Stimulated activated CD8-positive, alpha-beta memory T cell treated with anti-CD3 and anti-CD28 coated beads, Interleukin-2, amount 100 ng/mL, for 1 hour (primary cell): ENCODE measurements at regions not wholly inside any gene's neighbourhood (a gene's known extent, or its start where the extent isn't known, plus 50 kb on each side); places are given as distances from the start of the nearest gene placed in this dataset.
"Not testable (repeated sequence)": the region's sequence is repeated elsewhere in the genome, so short reads cannot be mapped to it uniquely, and the experiment has no call there.

Experiments used
- DNase-seq, 2 donors: peaks; one replicate each; pipeline ENCODE4 v3.0.0-alpha.2; 2020; ENCODE audit warnings: low read depth in 2 of 2

DNA sequence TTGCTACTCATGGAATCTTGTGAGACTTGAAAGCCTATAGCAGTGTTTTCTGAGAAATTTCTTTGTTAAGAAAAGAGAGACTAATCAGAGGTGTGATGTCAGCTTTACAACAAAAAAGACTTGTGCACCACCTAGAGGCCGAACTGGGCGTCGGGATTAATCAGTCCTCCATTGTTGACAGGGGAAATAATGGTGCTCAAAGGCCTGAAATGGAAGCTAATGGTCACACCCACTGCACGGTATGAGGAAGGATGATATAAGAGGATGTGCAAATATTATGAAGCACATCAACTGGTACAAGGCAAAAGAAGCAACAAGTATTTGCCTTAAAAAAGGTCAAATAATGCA is 480.2 kb upstream of the MIR17HG start:
- no peak for DNase-seq

DNA sequence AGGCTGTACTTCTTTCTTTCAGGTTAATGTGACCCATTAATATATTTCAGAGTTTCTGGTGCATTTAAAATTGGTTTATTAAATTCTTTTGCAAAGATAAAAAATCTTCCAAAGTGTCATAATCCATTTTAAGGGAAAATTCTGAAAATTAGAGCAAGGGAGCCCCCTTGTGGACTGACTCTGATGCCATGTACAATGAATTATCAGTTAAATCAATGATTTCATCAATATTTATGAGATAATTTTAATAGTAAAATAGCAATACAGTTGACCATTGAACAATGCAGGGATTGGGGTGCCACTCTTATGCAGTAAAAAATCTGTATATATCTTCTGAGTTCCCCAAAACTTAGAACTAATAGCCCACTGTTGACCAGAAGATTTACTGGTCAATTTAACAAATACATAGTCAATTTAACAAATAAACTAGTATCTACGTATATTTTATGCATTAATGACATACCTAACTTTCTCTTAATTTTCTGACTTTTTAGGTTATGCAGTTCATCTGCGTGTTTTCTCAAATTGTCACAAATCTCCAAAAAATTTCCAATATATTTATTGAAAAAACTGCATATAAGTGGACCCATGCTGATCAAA is 479.1 kb upstream of the MIR17HG start:
- DNase-seq: no peak

- no peak for DNase-seq
Observed at GRCh38 chr13:90869580-90869979, 477.9 kb upstream of the MIR17HG start.

DNA sequence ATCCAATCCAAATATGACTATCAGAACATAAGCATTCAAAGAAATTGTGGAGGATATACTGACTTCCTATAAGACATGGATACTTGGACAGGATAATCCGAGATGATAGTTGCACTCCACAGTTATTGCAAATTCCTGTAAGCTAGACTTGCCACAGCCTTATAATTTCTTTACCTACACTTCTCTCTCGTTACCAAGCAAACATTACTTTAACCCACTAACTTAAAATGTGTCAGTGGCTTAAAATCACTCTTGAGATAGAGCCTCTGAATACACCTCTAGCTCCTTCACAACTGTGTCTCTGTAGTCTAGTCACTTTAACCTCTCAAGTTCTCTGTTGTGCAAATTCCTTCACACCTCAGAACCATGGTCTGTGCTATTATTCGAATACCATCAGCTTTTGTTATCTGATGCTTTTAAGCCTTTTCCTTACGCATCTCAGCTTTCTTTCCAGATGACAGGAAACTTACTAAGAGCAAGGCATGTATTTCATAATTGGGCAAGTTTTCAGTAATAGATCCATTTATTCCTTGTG is 474.9 kb upstream of the MIR17HG start:
- no peak for DNase-seq

GRCh38 chr13:90880790-90881189 is 466.7 kb upstream of the MIR17HG start:
- no peak for DNase-seq

GRCh38 chr13:90882551-90882950 is 464.9 kb upstream of the MIR17HG start:
- no peak for DNase-seq

- no peak for DNase-seq
Observed at GRCh38 chr13:90883592-90883991, 463.9 kb upstream of the MIR17HG start.

DNA sequence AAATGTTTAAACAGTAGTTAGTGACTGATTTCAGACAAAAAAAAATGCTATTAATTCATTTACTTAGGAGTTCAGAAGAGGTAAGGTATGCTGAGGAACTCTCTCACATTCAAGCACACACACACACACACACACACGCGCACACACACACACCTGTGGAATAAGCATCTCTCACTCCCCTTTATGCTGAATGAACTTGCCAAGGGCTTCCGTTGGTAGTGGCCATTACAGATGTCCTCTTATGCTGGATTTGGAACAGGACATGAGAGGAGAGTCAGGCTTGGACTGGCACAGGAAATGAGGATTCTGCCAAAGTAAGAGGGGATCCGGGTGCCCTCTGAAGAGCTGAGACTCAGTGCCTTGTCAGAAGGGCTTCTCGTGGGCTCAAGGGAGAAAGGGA is 463.4 kb upstream of the MIR17HG start:
- no peak for DNase-seq

- no peak for DNase-seq
Observed at GRCh38 chr13:90889906-90890834, 457.3 kb upstream of the MIR17HG start.

- DNase-seq: no peak
Observed at GRCh38 chr13:90891329-90891728, 456.2 kb upstream of the MIR17HG start.

GRCh38 chr13:90893199-90893598 is 454.3 kb upstream of the MIR17HG start:
- DNase-seq: not testable (repeated sequence)

GRCh38 chr13:90896002-90896401 is 451.5 kb upstream of the MIR17HG start:
- DNase-seq: no peak

- DNase-seq: no peak
Observed at GRCh38 chr13:90898811-90899210, 448.7 kb upstream of the MIR17HG start.

DNA sequence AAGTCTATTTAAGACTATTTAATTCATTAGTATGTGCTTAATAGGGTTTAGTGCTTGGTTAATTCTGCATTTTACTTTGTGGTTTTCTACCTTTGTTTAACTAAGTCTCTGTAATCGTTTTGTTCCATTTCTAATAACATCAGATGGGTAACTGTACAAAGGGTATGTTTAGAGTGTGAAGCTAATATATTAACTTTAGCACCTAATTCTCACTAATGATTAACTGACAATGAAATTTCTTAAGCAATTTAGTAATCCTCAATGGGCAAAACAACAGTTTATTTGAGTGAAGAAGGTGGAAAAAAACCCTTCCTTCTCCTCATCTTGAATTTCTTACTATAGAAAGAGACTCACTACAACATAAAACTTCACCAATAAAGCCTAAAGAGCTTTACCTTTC is 448.1 kb upstream of the MIR17HG start:
- no peak for DNase-seq

DNA sequence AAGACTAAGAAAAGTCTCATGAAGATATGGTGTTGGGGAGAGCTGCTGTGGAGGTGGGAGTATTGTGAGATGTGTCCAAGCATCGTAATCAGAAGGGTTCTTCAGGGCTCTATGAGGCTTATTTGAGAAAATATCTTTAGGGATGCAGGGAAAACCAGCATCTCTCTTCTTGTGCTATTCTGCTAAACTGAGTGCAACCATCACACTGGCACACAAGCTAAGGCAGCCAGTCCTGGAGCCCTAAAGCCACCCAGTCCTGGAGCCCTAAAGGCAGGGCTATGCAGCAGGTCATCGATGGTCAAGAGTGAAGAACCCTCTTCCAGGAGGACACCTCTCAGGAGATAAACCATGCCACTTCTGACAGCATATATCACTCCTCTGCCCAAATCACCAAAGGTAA is 445.2 kb upstream of the MIR17HG start:
- DNase-seq: no peak

- DNase-seq: no peak
Observed at GRCh38 chr13:90906554-90906953, 440.9 kb upstream of the MIR17HG start.

- DNase-seq: no peak
Observed at GRCh38 chr13:90908792-90909191, 438.7 kb upstream of the MIR17HG start.

DNA sequence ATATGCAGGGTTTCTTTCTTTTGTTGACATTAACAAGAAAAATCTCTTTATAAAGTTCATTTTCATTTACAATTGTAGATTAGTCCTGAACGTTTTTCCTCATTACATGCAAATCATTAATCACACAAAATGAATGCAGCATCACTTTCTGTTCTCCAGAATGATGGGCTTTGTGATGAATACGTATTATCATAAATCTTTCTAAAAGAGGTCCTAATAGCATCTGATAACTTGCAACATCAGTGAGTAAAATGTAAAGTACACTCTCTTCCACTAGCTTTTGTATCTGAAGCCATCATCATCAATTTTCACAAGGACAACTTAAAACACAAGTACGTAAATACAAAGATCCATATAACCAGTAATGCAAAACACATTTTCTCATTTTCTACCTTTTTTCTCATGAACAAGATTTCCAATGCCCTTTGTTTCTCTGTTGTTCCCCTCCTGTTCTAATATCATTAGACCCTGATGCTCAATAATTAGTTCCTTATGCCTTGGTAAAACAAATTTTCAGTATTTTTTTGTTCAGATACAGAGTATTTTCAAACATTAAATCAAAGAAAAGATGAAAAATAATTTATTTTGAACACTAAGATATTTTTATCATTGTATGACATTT is 437.4 kb upstream of the MIR17HG start:
- no peak for DNase-seq

GRCh38 chr13:90912247-90912646 is 435.2 kb upstream of the MIR17HG start:
- DNase-seq: no peak

DNA sequence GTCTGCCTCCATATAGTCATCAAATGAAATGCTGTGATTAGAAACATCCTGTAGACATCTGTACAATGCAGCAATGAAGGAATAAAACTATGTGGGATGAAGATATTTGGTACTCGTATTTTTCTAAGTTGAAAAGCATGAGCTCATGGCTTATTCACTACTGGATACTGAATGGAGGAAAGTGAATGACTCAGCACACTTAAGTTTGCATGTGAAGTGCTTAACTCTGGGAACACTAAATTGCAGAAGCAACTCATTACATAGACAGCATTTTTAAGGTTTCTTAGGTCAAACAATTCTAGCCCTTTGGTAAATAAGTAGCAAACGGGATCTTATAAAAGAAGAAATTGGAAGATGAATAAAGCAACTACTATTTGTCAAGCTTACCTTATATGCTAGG is 429.0 kb upstream of the MIR17HG start:
- no peak for DNase-seq

DNA sequence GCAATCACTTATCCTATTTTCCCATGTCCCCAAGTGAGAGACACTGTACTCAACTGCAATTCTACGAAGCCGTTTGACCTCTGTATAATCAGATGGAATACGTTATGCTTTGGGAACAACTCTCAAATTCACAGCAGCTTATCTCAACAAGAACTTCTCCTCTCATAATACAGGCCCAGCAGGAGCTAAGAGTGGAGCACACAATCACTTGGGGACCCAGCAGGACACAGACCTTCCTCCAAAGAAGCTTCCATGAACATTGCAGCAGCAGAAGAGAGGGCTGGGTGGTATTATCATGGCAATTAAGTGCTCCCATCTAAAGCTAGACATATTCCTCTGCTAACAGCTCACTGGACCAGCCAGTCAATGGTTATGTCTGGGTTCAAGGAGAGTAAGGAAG is 428.3 kb upstream of the MIR17HG start:
- DNase-seq: no peak

- DNase-seq: no peak
Observed at GRCh38 chr13:90926459-90926858, 421.0 kb upstream of the MIR17HG start.

- DNase-seq: no peak
Observed at GRCh38 chr13:90928109-90928508, 419.4 kb upstream of the MIR17HG start.
